ENCODE measurements at regions not wholly inside any gene's neighbourhood (a gene's known extent, or its start where the extent isn't known, plus 50 kb on each side); places are given as distances from the start of the nearest gene placed in this dataset.

DNA sequence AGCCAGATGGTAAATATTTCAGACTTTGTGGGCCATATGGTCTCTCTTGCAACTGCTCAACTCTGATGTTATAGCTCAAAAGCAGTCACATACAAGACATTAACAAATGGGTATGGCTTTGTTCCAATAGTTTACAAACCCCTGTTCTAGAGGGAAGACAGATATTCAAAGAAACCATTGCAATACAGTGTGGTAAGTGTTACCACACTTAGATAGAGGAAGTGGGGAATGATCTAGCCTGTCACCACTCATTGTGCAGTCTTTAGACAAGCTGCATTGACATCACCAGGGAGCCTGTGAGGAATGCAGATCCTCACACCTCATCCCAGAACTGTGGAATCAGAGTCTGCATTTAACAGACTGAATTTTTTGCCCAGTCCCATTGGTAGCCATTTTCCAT is 80.0 kb upstream of the RGS6 start:
- Histone ChIP-seq H3K4me3 (no peak overlapping the region), H3K27me3 (no peaks in the 10 kb centered on the region), H3K4me1 (no peaks in the 10 kb centered on the region), H3K36me3 (no peaks in the 10 kb centered on the region), H3K27ac (no peak overlapping the region), H3K9me3 (no peaks in the 10 kb centered on the region)
- no peak for ATAC-seq
- TF ChIP-seq POLR2A (IDR thresholded peaks at IDR 0.05): no peak
- no peak for TF ChIP-seq EP300 (IDR thresholded peaks at IDR 0.05)
- TF ChIP-seq POLR2AphosphoS5 (IDR thresholded peaks at IDR 0.05): no peak
- TF ChIP-seq, protein P1, sequence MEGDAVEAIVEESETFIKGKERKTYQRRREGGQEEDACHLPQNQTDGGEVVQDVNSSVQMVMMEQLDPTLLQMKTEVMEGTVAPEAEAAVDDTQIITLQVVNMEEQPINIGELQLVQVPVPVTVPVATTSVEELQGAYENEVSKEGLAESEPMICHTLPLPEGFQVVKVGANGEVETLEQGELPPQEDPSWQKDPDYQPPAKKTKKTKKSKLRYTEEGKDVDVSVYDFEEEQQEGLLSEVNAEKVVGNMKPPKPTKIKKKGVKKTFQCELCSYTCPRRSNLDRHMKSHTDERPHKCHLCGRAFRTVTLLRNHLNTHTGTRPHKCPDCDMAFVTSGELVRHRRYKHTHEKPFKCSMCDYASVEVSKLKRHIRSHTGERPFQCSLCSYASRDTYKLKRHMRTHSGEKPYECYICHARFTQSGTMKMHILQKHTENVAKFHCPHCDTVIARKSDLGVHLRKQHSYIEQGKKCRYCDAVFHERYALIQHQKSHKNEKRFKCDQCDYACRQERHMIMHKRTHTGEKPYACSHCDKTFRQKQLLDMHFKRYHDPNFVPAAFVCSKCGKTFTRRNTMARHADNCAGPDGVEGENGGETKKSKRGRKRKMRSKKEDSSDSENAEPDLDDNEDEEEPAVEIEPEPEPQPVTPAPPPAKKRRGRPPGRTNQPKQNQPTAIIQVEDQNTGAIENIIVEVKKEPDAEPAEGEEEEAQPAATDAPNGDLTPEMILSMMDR (IDR thresholded peaks at IDR 0.05): no peak

DNA sequence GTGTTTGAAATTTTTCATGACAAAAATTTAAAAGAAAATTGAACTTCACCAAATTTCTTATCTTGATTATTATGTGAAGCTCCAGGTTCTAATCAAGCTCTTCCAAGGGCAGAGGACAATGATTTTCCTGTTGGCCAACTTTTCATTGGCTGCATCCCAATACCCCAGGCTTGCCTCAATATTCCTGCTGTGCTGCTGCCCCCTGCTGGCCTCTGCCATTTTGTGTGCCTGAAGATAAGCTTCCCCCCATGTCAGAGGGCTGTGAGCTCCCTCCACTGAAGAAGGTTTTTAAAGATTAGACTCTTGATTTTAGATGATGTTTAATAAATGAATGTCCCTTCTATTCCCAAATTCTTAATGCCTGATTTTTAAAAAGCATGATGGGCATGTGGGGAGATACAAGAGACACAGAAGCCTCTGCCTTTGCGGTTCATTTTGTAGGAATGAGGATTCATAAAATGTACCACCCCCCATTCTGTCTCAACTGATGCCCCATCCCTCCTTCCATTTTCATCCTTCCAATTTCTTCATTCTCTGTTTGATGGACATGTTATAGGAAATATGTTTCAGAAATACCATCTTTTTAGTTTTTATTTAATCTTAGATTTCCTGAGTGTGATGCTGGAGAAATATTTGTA is 76.7 kb upstream of the RGS6 start:
- ATAC-seq: no peak
- no peak overlapping the region for H3K27ac ChIP-seq
- H3K4me3 ChIP-seq: no peak overlapping the region
- no peaks in the 10 kb centered on the region for H3K36me3 ChIP-seq
- whole genome bisulfite sequencing, 2 donors (ENCODE audit: low coverage in 1 of 2): 100% methylated on average over 1 of the region's 1 CpG
- H3K27me3 ChIP-seq: no peaks in the 10 kb centered on the region
- H3K9me3 ChIP-seq: peaks cover 0 to 9% (median 0%) of the 10 kb centered on the region in 3 donors
- no peaks in the 10 kb centered on the region for H3K4me1 ChIP-seq
- TF ChIP-seq, protein P1 (IDR thresholded peaks at IDR 0.05): peak in 3 of 4 experiments; percentile 26 to 56 (median 27)
- TF ChIP-seq POLR2AphosphoS5 (IDR thresholded peaks at IDR 0.05): no peak

DNA sequence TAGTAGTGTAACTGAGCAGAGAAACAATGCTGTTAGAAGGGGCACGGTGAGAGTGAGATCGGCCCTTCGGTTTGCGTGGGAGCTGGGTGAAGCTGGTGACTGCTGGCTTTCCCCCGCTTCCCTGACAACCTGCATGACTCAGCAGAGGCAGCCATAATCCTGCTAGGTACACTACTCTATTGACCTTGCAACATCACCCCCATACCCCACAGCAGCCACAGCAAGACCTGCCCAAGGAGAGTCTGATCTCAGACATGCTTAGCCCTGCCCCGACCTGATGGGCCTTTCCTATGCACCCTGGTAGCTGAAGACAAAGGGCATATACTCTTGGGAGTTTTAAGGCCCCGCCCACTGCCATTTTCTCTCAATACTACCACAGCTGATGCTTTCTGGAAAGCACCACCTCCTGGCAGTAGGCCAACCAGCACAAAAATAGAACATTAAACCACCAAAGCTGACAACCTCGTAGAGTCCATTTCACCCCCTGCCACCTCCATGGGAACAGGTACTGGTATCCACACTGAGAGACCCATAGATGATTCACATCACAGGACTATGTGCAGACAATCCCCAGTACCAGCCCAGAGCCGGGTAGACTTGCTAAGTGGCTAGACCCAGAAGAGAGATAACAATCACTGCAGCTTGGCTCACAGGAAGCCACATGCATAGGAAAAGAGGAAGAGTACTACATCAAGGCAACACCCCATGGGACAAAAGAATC is 75.9 kb upstream of the RGS6 start:
- no peak for ATAC-seq
- no peaks in the 10 kb centered on the region for H3K4me1 ChIP-seq
- H3K36me3 ChIP-seq: no peaks in the 10 kb centered on the region
- no peak overlapping the region for H3K4me3 ChIP-seq
- H3K9me3 ChIP-seq: peaks cover 0 to 9% (median 0%) of the 10 kb centered on the region in 3 donors
- TF ChIP-seq EP300 (IDR thresholded peaks at IDR 0.05) (no peak), POLR2AphosphoS5 (IDR thresholded peaks at IDR 0.05) (no peak), POLR2A (IDR thresholded peaks at IDR 0.05) (no peak)
- TF ChIP-seq, protein P1 (IDR thresholded peaks at IDR 0.05): no peak
- WGBS, 2 donors (ENCODE audit: low coverage in 1 of 2): 66% methylated on average over 3 of the region's 9 CpGs; no CpG with 5 or more reads in 1 of the 2 donors
- H3K27ac ChIP-seq: no peak overlapping the region
- no peaks in the 10 kb centered on the region for H3K27me3 ChIP-seq

DNA sequence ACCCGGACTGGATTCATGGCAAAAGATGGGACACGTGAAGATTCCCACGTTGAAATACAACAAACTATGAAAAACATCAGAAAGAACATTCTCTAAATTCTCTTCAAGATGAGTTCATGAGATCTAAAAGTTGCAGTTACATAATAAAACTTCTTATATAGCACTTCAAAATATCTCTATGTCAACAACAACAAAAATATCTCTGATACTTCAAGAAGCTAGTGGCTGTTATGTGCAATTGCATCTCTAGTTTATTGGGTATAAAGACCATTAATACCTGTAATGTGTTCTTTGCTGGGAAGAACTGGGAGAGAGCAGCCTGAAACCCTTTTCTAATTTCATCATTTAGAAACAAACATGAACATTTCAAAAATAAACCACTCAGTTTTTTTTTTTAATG is 69.2 kb upstream of the RGS6 start:
- TF ChIP-seq, protein P1 (IDR thresholded peaks at IDR 0.05): peak in 2 of 4 experiments; percentile 9 to 13
- TF ChIP-seq POLR2AphosphoS5 (IDR thresholded peaks at IDR 0.05): no peak
- no peak for TF ChIP-seq EP300 (IDR thresholded peaks at IDR 0.05)
- TF ChIP-seq POLR2A (IDR thresholded peaks at IDR 0.05): no peak

DNA sequence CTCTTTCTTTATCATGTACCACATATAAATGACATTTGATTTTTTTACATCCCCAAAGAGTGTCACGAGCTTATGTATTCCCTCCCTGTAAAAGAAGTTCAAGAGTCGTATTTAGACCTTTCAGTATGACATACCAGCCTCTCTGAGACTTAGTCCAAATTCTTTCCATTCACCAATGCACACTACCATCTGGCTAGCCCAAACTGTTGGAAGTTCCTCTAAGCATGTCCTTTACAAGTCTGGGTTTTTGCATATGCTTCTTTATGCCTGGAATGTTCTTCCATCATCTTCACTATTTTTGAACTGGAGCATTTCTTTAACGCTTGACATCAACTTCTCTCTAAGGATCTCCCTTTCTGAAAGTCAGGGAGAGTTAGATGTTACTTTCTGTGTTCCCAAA is 68.5 kb upstream of the RGS6 start:
- WGBS, 2 donors (ENCODE audit: low coverage in 1 of 2): 64 to 74% methylated on average over 3 of the region's 3 CpGs
- Histone ChIP-seq H3K9me3 (no peaks in the 10 kb centered on the region), H3K4me1 (no peaks in the 10 kb centered on the region), H3K36me3 (no peaks in the 10 kb centered on the region), H3K4me3 (no peak overlapping the region), H3K27ac (no peak overlapping the region), H3K27me3 (no peaks in the 10 kb centered on the region)
- ATAC-seq: no peak
- TF ChIP-seq POLR2AphosphoS5 (IDR thresholded peaks at IDR 0.05) (no peak), POLR2A (IDR thresholded peaks at IDR 0.05) (no peak)
- TF ChIP-seq, protein P1 (IDR thresholded peaks at IDR 0.05): no peak

More for the DNA sequence above, 69.2 kb upstream of the RGS6 start:
- 68 to 72% methylated on average over 3 of the region's 3 CpGs for WGBS, 2 donors (ENCODE audit: low coverage in 1 of 2)
- no peaks in the 10 kb centered on the region for H3K27me3 ChIP-seq
- H3K4me1 ChIP-seq: no peaks in the 10 kb centered on the region
- H3K9me3 ChIP-seq: peaks cover 0 to 1% (median 0%) of the 10 kb centered on the region in 3 donors
- H3K27ac ChIP-seq: no peak overlapping the region
- no peak for ATAC-seq
- no peaks in the 10 kb centered on the region for H3K36me3 ChIP-seq
- no peak overlapping the region for H3K4me3 ChIP-seq
